ENCODE measurements at regions not wholly inside any gene's neighbourhood (a gene's known extent, or its start where the extent isn't known, plus 50 kb on each side); places are given as distances from the start of the nearest gene placed in this dataset.

GRCh38 chr2:43034921-43035320, 191.5 kb downstream of the ZFP36L2 start:
- POLR2A ChIA-PET (ENCODE audit: low non-redundant PET): no interaction called here
- no peak for DNase-seq (ENCODE audit: low spot score)
- CTCF ChIA-PET: no interaction called here
- peak overlapping the region; percentile 23; the same call in 1 of the 2 replicates for H3K27ac ChIP-seq
- TF ChIP-seq, protein P1, sequence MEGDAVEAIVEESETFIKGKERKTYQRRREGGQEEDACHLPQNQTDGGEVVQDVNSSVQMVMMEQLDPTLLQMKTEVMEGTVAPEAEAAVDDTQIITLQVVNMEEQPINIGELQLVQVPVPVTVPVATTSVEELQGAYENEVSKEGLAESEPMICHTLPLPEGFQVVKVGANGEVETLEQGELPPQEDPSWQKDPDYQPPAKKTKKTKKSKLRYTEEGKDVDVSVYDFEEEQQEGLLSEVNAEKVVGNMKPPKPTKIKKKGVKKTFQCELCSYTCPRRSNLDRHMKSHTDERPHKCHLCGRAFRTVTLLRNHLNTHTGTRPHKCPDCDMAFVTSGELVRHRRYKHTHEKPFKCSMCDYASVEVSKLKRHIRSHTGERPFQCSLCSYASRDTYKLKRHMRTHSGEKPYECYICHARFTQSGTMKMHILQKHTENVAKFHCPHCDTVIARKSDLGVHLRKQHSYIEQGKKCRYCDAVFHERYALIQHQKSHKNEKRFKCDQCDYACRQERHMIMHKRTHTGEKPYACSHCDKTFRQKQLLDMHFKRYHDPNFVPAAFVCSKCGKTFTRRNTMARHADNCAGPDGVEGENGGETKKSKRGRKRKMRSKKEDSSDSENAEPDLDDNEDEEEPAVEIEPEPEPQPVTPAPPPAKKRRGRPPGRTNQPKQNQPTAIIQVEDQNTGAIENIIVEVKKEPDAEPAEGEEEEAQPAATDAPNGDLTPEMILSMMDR (conservative IDR thresholded peaks at IDR 0.05; ENCODE audit: low read depth): no peak

DNA sequence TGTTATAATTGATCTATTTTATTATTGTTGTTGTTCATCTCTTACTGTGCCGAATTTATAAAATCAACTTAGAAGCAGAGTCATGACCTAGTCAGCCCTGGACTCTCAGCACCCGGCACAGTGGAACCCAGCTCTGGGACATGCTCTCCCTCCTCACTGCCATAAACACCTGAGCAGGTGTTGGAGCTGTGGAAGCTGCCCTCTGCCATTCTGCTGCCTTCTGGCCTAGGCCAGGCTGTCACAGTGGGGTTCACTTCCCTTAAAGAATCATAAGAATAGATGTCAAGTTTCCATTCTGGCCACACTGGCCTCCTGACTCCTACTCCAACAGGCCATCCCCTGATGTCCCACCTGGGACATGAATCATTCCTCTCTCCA, 192.2 kb downstream of the ZFP36L2 start:
- DNase-seq (ENCODE audit: low spot score): no peak
- H3K27ac ChIP-seq: peak overlapping the region; percentile 23; the same call in 1 of the 2 replicates
- TF ChIP-seq, protein P1 (conservative IDR thresholded peaks at IDR 0.05; ENCODE audit: low read depth): no peak
- CTCF ChIA-PET: no interaction called here
- POLR2A ChIA-PET (ENCODE audit: low non-redundant PET): no interaction called here

DNA sequence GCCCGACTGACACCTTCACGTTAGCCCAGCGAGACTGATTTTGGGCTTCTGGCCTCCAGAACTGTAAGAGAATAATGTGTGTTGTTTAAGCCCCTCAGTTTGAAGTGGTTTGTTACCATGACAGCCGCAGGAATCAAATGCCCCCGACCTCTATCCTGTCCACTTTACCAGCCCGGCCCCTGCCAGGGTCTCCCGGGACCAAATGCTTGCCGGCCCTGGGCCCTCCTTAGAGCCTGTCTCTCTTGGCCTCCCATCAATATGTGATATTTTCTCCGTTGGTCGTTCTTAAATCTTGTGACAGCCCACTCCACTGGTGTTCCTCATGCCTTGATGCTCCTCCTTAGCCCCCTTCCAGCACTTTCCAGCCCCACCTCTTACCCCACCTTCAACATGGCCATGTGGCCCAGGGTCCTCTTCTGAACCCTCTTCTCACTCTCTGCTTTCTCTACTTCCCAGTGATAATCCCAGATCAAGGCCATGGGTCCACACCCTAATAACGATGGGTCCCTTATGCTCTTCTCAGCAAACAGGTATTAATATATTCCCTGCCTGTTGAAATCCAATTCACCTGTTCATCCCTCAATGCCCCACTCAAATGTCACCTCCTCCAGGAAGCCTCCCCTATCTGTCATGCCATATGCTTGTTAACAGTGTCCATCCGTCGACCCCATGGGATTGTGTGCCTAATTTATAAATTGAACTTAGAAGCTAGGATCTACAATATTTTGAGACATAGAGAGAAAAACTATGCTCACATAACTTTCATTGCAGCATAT, 192.8 kb downstream of the ZFP36L2 start:
- POLR2A ChIA-PET (ENCODE audit: low non-redundant PET): no interaction called here
- TF ChIP-seq, protein P1 (conservative IDR thresholded peaks at IDR 0.05; ENCODE audit: low read depth): no peak
- CTCF ChIA-PET: no interaction called here
- no peak for DNase-seq (ENCODE audit: low spot score)
- H3K27ac ChIP-seq: peak overlapping the region; percentile 82

DNA sequence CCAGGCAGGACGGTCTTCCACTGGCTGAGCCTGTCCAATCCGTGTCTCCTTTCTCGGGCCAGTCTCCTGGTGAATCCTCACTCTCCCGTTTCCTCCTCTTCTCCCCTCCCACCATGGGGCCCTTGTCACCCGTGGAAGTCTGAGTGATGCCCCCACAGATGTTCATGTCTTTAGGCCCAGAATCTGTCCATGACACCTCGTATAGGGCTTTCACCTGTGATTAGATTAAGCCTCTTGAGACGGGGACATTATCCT, 193.5 kb downstream of the ZFP36L2 start:
- POLR2A ChIA-PET (ENCODE audit: low non-redundant PET): no interaction called here
- H3K27ac ChIP-seq: peak overlapping the region; percentile 82
- DNase-seq (ENCODE audit: low spot score): no peak
- TF ChIP-seq, protein P1 (conservative IDR thresholded peaks at IDR 0.05; ENCODE audit: low read depth): no peak
- CTCF ChIA-PET: interaction anchor here (0.6 kb wide), 1 partner anchor 9 kb away, joined by 4 read pairs; no protein-coding TSS in a partner anchor

- CTCF ChIA-PET: interaction anchor here (0.6 kb wide), 1 partner anchor 8 kb away, joined by 4 read pairs; no protein-coding TSS in a partner anchor
- POLR2A ChIA-PET (ENCODE audit: low non-redundant PET): no interaction called here
- no peak for DNase-seq (ENCODE audit: low spot score)
- peak overlapping the region; percentile 82 for H3K27ac ChIP-seq
- TF ChIP-seq, protein P1 (conservative IDR thresholded peaks at IDR 0.05; ENCODE audit: low read depth): no peak
Observed at GRCh38 chr2:43032213-43033015, 194.0 kb downstream of the ZFP36L2 start.

DNA sequence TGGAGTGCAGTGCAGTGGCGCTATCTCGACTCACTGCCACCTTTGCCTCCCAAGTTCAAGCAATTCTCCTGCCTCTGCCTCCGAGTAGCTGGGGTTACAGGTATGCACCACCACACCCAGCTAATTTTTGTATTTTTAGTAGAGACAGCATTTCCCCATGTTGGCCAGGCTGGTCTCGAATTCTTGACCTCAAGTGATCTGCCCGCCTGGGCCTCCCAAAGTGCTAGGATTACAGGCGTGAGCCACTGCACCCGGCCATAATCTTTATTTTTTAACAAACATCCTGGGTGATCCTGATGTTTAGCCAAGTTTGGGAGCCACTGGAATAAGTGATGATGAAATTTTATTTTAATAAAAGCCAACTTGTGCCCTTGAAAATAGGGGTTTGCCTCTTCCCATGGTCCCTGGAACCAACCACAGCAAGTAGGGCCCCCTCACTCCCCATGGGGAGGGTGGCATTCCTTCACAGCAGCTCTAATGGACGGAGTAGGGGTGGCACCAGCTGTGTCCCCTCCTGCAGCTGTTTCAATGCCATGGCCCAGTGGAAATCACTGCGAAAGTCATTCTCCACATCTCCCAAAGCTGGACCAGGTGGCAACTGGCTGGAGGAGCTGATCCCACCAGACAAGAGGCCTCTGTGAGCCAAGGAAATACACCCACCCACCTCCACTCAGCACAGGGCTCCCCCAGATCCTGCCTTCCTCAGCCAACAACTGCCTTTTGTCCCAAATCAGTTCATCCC, 194.8 kb downstream of the ZFP36L2 start:
- TF ChIP-seq, protein P1 (conservative IDR thresholded peaks at IDR 0.05; ENCODE audit: low read depth): no peak
- CTCF ChIA-PET: no interaction called here
- POLR2A ChIA-PET (ENCODE audit: low non-redundant PET): no interaction called here

More for the DNA sequence above, 194.8 kb downstream of the ZFP36L2 start:
- no peak for DNase-seq (ENCODE audit: low spot score)
- peak overlapping the region; percentile 82 for H3K27ac ChIP-seq

Measured in RWPE1 (cell line).